ENCODE measurements at regions not wholly inside any gene's neighbourhood (a gene's known extent, or its start where the extent isn't known, plus 50 kb on each side); places are given as distances from the start of the nearest gene placed in this dataset.

GRCh38 chr6:104621396-104621795, 238.3 kb downstream of the HACE1 start:
- no peak overlapping the region for H3K27ac ChIP-seq (ENCODE audit: low read length)
- no peaks in the 10 kb centered on the region for H3K36me3 ChIP-seq (ENCODE audit: control insufficient read depth, insufficient read depth, low read length)
- DNase-seq (ENCODE audit: low read depth, low spot score) = no peak
- no peaks in the 10 kb centered on the region for H3K4me1 ChIP-seq (ENCODE audit: control insufficient read depth, insufficient read depth, low read length)
- H3K27me3 ChIP-seq (ENCODE audit: control insufficient read depth, insufficient read depth, low read length) = no peaks in the 10 kb centered on the region
- H3K9me3 ChIP-seq (ENCODE audit: control insufficient read depth, insufficient read depth, low read length) = no peaks in the 10 kb centered on the region
- WGBS (ENCODE audit: insufficient coverage, insufficient read length) = no CpG with 5 or more reads among the region's 2 CpGs
- no peak overlapping the region for H3K4me3 ChIP-seq (ENCODE audit: low read length)

- H3K9me3 ChIP-seq (ENCODE audit: control insufficient read depth, insufficient read depth, low read length) = no peaks in the 10 kb centered on the region
- no peaks in the 10 kb centered on the region for H3K36me3 ChIP-seq (ENCODE audit: control insufficient read depth, insufficient read depth, low read length)
- no peak overlapping the region for H3K4me3 ChIP-seq (ENCODE audit: low read length)
- no peak overlapping the region for H3K27ac ChIP-seq (ENCODE audit: low read length)
- WGBS (ENCODE audit: insufficient coverage, insufficient read length) = no CpG with 5 or more reads among the region's 4 CpGs
- no peaks in the 10 kb centered on the region for H3K27me3 ChIP-seq (ENCODE audit: control insufficient read depth, insufficient read depth, low read length)
- peaks cover 2% of the 10 kb centered on the region; the same call in 1 of the 2 replicates for H3K4me1 ChIP-seq (ENCODE audit: control insufficient read depth, insufficient read depth, low read length)
- DNase-seq (ENCODE audit: low read depth, low spot score) = no peak
These were observed 242.1 kb downstream of the HACE1 start for GRCh38 chr6:104617591-104617990.

GRCh38 chr6:104614394-104614793, 245.3 kb downstream of the HACE1 start:
- no peak overlapping the region for H3K27ac ChIP-seq (ENCODE audit: low read length)
- WGBS (ENCODE audit: insufficient coverage, insufficient read length) = no CpG with 5 or more reads among the region's 1 CpG
- no peaks in the 10 kb centered on the region for H3K9me3 ChIP-seq (ENCODE audit: control insufficient read depth, insufficient read depth, low read length)
- H3K36me3 ChIP-seq (ENCODE audit: control insufficient read depth, insufficient read depth, low read length) = no peaks in the 10 kb centered on the region
- DNase-seq (ENCODE audit: low read depth, low spot score) = no peak
- H3K27me3 ChIP-seq (ENCODE audit: control insufficient read depth, insufficient read depth, low read length) = no peaks in the 10 kb centered on the region
- no peak overlapping the region for H3K4me3 ChIP-seq (ENCODE audit: low read length)
- H3K4me1 ChIP-seq (ENCODE audit: control insufficient read depth, insufficient read depth, low read length) = peaks cover 2% of the 10 kb centered on the region; the same call in 1 of the 2 replicates

- Histone ChIP-seq H3K27ac (ENCODE audit: low read length) (no peak overlapping the region), H3K4me1 (ENCODE audit: control insufficient read depth, insufficient read depth, low read length) (peaks cover 2% of the 10 kb centered on the region; the same call in 1 of the 2 replicates), H3K4me3 (ENCODE audit: low read length) (no peak overlapping the region), H3K36me3 (ENCODE audit: control insufficient read depth, insufficient read depth, low read length) (no peaks in the 10 kb centered on the region), H3K27me3 (ENCODE audit: control insufficient read depth, insufficient read depth, low read length) (no peaks in the 10 kb centered on the region), H3K9me3 (ENCODE audit: control insufficient read depth, insufficient read depth, low read length) (no peaks in the 10 kb centered on the region)
- DNase-seq (ENCODE audit: low read depth, low spot score) = no peak
- WGBS (ENCODE audit: insufficient coverage, insufficient read length) = no CpG with 5 or more reads among the region's 4 CpGs
These were observed 246.2 kb downstream of the HACE1 start for GRCh38 chr6:104613416-104614001.

GRCh38 chr6:104612541-104612940, 247.2 kb downstream of the HACE1 start:
- no peak for DNase-seq (ENCODE audit: low read depth, low spot score)
- Histone ChIP-seq H3K27ac (ENCODE audit: low read length) (no peak overlapping the region), H3K36me3 (ENCODE audit: control insufficient read depth, insufficient read depth, low read length) (no peaks in the 10 kb centered on the region), H3K27me3 (ENCODE audit: control insufficient read depth, insufficient read depth, low read length) (no peaks in the 10 kb centered on the region), H3K4me1 (ENCODE audit: control insufficient read depth, insufficient read depth, low read length) (peaks cover 2% of the 10 kb centered on the region; the same call in 1 of the 2 replicates), H3K4me3 (ENCODE audit: low read length) (no peak overlapping the region), H3K9me3 (ENCODE audit: control insufficient read depth, insufficient read depth, low read length) (no peaks in the 10 kb centered on the region)
- WGBS (ENCODE audit: insufficient coverage, insufficient read length) = no CpG with 5 or more reads among the region's 1 CpG

- DNase-seq (ENCODE audit: low read depth, low spot score) = no peak
These were observed 251.6 kb downstream of the HACE1 start for GRCh38 chr6:104608101-104608500.

GRCh38 chr6:104607501-104607900, 252.2 kb downstream of the HACE1 start:
- WGBS (ENCODE audit: insufficient coverage, insufficient read length) = no CpG with 5 or more reads among the region's 1 CpG
- Histone ChIP-seq H3K4me1 (ENCODE audit: control insufficient read depth, insufficient read depth, low read length) (no peaks in the 10 kb centered on the region), H3K36me3 (ENCODE audit: control insufficient read depth, insufficient read depth, low read length) (no peaks in the 10 kb centered on the region), H3K27ac (ENCODE audit: low read length) (no peak overlapping the region), H3K4me3 (ENCODE audit: low read length) (no peak overlapping the region), H3K9me3 (ENCODE audit: control insufficient read depth, insufficient read depth, low read length) (no peaks in the 10 kb centered on the region), H3K27me3 (ENCODE audit: control insufficient read depth, insufficient read depth, low read length) (no peaks in the 10 kb centered on the region)
- DNase-seq (ENCODE audit: low read depth, low spot score) = no peak

More at GRCh38 chr6:104608101-104608500, 251.6 kb downstream of the HACE1 start:
- H3K4me3 ChIP-seq (ENCODE audit: low read length) = no peak overlapping the region
- H3K27ac ChIP-seq (ENCODE audit: low read length) = no peak overlapping the region
- H3K4me1 ChIP-seq (ENCODE audit: control insufficient read depth, insufficient read depth, low read length) = no peaks in the 10 kb centered on the region
- H3K9me3 ChIP-seq (ENCODE audit: control insufficient read depth, insufficient read depth, low read length) = no peaks in the 10 kb centered on the region
- WGBS (ENCODE audit: insufficient coverage, insufficient read length) = no CpG with 5 or more reads among the region's 5 CpGs
- H3K27me3 ChIP-seq (ENCODE audit: control insufficient read depth, insufficient read depth, low read length) = no peaks in the 10 kb centered on the region
- no peaks in the 10 kb centered on the region for H3K36me3 ChIP-seq (ENCODE audit: control insufficient read depth, insufficient read depth, low read length)

- no CpG with 5 or more reads among the region's 1 CpG for WGBS (ENCODE audit: insufficient coverage, insufficient read length)
- no peaks in the 10 kb centered on the region for H3K9me3 ChIP-seq (ENCODE audit: control insufficient read depth, insufficient read depth, low read length)
- no peak overlapping the region for H3K27ac ChIP-seq (ENCODE audit: low read length)
- no peaks in the 10 kb centered on the region for H3K36me3 ChIP-seq (ENCODE audit: control insufficient read depth, insufficient read depth, low read length)
- no peak for DNase-seq (ENCODE audit: low read depth, low spot score)
- no peaks in the 10 kb centered on the region for H3K4me1 ChIP-seq (ENCODE audit: control insufficient read depth, insufficient read depth, low read length)
- no peak overlapping the region for H3K4me3 ChIP-seq (ENCODE audit: low read length)
- H3K27me3 ChIP-seq (ENCODE audit: control insufficient read depth, insufficient read depth, low read length) = no peaks in the 10 kb centered on the region
These were observed 253.4 kb downstream of the HACE1 start for GRCh38 chr6:104606361-104606760.

GRCh38 chr6:104604685-104605084, 255.0 kb downstream of the HACE1 start:
- WGBS (ENCODE audit: insufficient coverage, insufficient read length) = no CpG with 5 or more reads among the region's 2 CpGs
- Histone ChIP-seq H3K27ac (ENCODE audit: low read length) (no peak overlapping the region), H3K27me3 (ENCODE audit: control insufficient read depth, insufficient read depth, low read length) (no peaks in the 10 kb centered on the region), H3K4me1 (ENCODE audit: control insufficient read depth, insufficient read depth, low read length) (no peaks in the 10 kb centered on the region), H3K4me3 (ENCODE audit: low read length) (no peak overlapping the region), H3K36me3 (ENCODE audit: control insufficient read depth, insufficient read depth, low read length) (no peaks in the 10 kb centered on the region), H3K9me3 (ENCODE audit: control insufficient read depth, insufficient read depth, low read length) (no peaks in the 10 kb centered on the region)
- no peak for DNase-seq (ENCODE audit: low read depth, low spot score)

- WGBS (ENCODE audit: insufficient coverage, insufficient read length) = no CpG with 5 or more reads among the region's 1 CpG
- H3K9me3 ChIP-seq (ENCODE audit: control insufficient read depth, insufficient read depth, low read length) = no peaks in the 10 kb centered on the region
- no peaks in the 10 kb centered on the region for H3K4me1 ChIP-seq (ENCODE audit: control insufficient read depth, insufficient read depth, low read length)
- H3K27ac ChIP-seq (ENCODE audit: low read length) = no peak overlapping the region
- H3K27me3 ChIP-seq (ENCODE audit: control insufficient read depth, insufficient read depth, low read length) = no peaks in the 10 kb centered on the region
- H3K36me3 ChIP-seq (ENCODE audit: control insufficient read depth, insufficient read depth, low read length) = no peaks in the 10 kb centered on the region
- no peak for DNase-seq (ENCODE audit: low read depth, low spot score)
- H3K4me3 ChIP-seq (ENCODE audit: low read length) = no peak overlapping the region
These were observed 256.5 kb downstream of the HACE1 start for GRCh38 chr6:104603108-104603745.

DNA sequence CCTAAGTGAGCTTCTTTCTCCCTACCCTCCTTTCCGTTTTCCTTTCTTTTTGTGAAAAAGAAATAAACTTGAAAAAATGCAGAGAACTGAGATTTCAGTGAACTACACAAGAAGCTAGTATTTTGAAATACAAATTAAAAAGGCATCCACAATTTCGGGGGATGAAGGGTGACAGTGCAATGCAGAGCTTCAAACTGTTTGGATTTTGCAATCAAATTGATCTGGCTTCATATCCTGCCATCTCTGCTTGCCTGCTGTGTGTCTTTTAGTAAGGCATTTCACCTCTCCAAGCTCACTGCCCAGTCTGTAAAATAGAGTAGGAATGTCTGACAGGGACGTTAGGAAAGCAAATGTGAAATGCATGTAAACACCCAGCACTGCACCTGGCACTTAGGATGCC, 258.0 kb downstream of the HACE1 start:
- no peak for DNase-seq (ENCODE audit: low read depth, low spot score)
- H3K27me3 ChIP-seq (ENCODE audit: control insufficient read depth, insufficient read depth, low read length) = no peaks in the 10 kb centered on the region
- H3K4me3 ChIP-seq (ENCODE audit: low read length) = no peak overlapping the region
- no peak overlapping the region for H3K27ac ChIP-seq (ENCODE audit: low read length)
- H3K9me3 ChIP-seq (ENCODE audit: control insufficient read depth, insufficient read depth, low read length) = no peaks in the 10 kb centered on the region
- no peaks in the 10 kb centered on the region for H3K4me1 ChIP-seq (ENCODE audit: control insufficient read depth, insufficient read depth, low read length)
- H3K36me3 ChIP-seq (ENCODE audit: control insufficient read depth, insufficient read depth, low read length) = no peaks in the 10 kb centered on the region
- no CpG with 5 or more reads among the region's 3 CpGs for WGBS (ENCODE audit: insufficient coverage, insufficient read length)

All from iPS DF 6.9 (cell line).